ENCODE measurements at regions not wholly inside any gene's neighbourhood (a gene's known extent, or its start where the extent isn't known, plus 50 kb on each side); places are given as distances from the start of the nearest gene placed in this dataset.

DNA sequence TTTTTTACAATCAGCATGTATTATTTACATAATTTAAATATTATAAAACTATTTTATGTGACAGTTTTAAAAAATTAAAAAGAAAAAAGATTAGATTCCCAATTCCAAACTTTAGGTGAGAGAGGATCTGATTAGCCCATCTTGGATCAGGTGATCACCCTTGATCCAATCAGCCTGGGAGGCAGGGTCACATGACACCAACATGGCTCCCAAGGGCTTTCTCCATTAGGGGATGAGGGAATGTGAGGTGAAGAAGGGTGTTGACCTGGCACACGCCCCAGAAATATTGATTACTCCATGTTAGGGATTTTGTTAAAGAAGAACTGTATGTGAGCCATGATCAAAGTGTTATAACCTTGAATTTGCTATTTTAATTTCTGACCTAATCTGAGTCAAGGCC is 225.4 kb downstream of the RBM19 start:
- Mint-ChIP-seq H3K4me3 (ENCODE audit: low read depth) (no peak overlapping the region), H3K27me3 (peaks cover 64% of the 10 kb centered on the region), H3K4me1 (ENCODE audit: low read depth) (no peaks in the 10 kb centered on the region), H3K36me3 (ENCODE audit: insufficient read depth) (no peaks in the 10 kb centered on the region), H3K9me3 (ENCODE audit: low read depth) (no peaks in the 10 kb centered on the region), H3K27ac (no peak overlapping the region)
- DNase-seq (ENCODE audit: low spot score, unreplicated experiment) = no peak
- TF ChIP-seq, protein P1, sequence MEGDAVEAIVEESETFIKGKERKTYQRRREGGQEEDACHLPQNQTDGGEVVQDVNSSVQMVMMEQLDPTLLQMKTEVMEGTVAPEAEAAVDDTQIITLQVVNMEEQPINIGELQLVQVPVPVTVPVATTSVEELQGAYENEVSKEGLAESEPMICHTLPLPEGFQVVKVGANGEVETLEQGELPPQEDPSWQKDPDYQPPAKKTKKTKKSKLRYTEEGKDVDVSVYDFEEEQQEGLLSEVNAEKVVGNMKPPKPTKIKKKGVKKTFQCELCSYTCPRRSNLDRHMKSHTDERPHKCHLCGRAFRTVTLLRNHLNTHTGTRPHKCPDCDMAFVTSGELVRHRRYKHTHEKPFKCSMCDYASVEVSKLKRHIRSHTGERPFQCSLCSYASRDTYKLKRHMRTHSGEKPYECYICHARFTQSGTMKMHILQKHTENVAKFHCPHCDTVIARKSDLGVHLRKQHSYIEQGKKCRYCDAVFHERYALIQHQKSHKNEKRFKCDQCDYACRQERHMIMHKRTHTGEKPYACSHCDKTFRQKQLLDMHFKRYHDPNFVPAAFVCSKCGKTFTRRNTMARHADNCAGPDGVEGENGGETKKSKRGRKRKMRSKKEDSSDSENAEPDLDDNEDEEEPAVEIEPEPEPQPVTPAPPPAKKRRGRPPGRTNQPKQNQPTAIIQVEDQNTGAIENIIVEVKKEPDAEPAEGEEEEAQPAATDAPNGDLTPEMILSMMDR (IDR thresholded peaks at IDR 0.05; ENCODE audit: unreplicated experiment) = no peak

- Mint-ChIP-seq H3K9me3 (ENCODE audit: low read depth) (no peaks in the 10 kb centered on the region), H3K27ac (no peak overlapping the region), H3K27me3 (peaks cover 79% of the 10 kb centered on the region), H3K4me1 (ENCODE audit: low read depth) (no peaks in the 10 kb centered on the region), H3K4me3 (ENCODE audit: low read depth) (no peak overlapping the region), H3K36me3 (ENCODE audit: insufficient read depth) (no peaks in the 10 kb centered on the region)
- TF ChIP-seq, protein P1 (IDR thresholded peaks at IDR 0.05; ENCODE audit: unreplicated experiment) = no peak
- no peak for DNase-seq (ENCODE audit: low spot score, unreplicated experiment)
Measured at GRCh38 chr12:113735131-113735530, 231.0 kb downstream of the RBM19 start.

GRCh38 chr12:113734503-113734902 is 231.6 kb downstream of the RBM19 start:
- DNase-seq (ENCODE audit: low spot score, unreplicated experiment) = no peak
- TF ChIP-seq, protein P1 (IDR thresholded peaks at IDR 0.05; ENCODE audit: unreplicated experiment) = no peak
- H3K4me1 Mint-ChIP-seq (ENCODE audit: low read depth) = no peaks in the 10 kb centered on the region
- no peaks in the 10 kb centered on the region for H3K9me3 Mint-ChIP-seq (ENCODE audit: low read depth)
- no peaks in the 10 kb centered on the region for H3K36me3 Mint-ChIP-seq (ENCODE audit: insufficient read depth)
- H3K27me3 Mint-ChIP-seq = peaks cover 79% of the 10 kb centered on the region
- no peak overlapping the region for H3K4me3 Mint-ChIP-seq (ENCODE audit: low read depth)
- no peak overlapping the region for H3K27ac Mint-ChIP-seq

DNA sequence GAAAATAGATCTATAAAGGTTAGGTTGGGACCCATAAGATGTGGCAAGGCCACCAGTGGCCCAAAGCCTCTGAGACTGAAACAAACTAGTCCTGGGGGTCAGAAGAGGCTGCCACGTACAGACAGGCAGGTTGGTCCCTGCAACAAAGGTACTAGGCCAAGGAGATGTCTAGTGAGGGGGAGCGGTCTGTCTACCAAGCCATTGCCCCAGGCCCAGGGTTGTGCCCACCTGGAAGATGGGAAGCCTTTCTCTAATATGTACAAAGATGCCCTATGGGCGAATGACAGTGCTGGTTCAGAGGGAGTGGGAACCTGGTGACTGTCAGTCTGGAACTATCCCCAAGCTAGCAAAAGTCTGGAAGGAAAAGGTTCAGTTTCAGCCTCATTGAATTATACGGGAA is 233.2 kb downstream of the RBM19 start:
- no peaks in the 10 kb centered on the region for H3K36me3 Mint-ChIP-seq (ENCODE audit: insufficient read depth)
- H3K27ac Mint-ChIP-seq = no peak overlapping the region
- no peak overlapping the region for H3K4me3 Mint-ChIP-seq (ENCODE audit: low read depth)
- peaks cover 80% of the 10 kb centered on the region for H3K27me3 Mint-ChIP-seq
- no peaks in the 10 kb centered on the region for H3K9me3 Mint-ChIP-seq (ENCODE audit: low read depth)
- DNase-seq (ENCODE audit: low spot score, unreplicated experiment) = no peak
- H3K4me1 Mint-ChIP-seq (ENCODE audit: low read depth) = no peaks in the 10 kb centered on the region
- TF ChIP-seq, protein P1 (IDR thresholded peaks at IDR 0.05; ENCODE audit: unreplicated experiment) = no peak

DNA sequence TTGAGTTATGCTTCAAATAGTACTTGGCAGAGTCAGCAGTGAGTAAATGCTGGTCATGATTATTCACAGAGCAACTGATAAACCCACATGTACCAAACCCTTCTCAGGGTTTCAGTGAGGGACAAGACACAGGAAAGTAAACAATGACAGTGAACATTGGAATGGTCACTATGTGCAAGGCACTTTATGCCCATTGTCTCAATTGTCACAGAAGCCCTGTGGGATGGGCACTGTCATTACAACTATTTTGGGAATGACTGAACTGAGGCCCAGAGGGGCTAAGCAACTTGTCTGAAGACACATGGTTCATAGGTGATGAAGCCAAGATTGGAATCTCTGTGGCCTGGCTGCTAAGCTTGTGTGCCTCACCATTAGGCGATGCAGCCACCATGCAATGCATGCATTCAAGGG is 238.5 kb downstream of the RBM19 start:
- no peak for DNase-seq (ENCODE audit: low spot score, unreplicated experiment)
- Mint-ChIP-seq H3K4me1 (ENCODE audit: low read depth) (no peaks in the 10 kb centered on the region), H3K4me3 (ENCODE audit: low read depth) (no peak overlapping the region), H3K27me3 (peaks cover 56% of the 10 kb centered on the region), H3K27ac (no peak overlapping the region), H3K36me3 (ENCODE audit: insufficient read depth) (no peaks in the 10 kb centered on the region), H3K9me3 (ENCODE audit: low read depth) (no peaks in the 10 kb centered on the region)
- TF ChIP-seq, protein P1 (IDR thresholded peaks at IDR 0.05; ENCODE audit: unreplicated experiment) = no peak
